ENCODE measurements at regions not wholly inside any gene's neighbourhood (a gene's known extent, or its start where the extent isn't known, plus 50 kb on each side); places are given as distances from the start of the nearest gene placed in this dataset.
"Not testable (repeated sequence)": the region's sequence is repeated elsewhere in the genome, so short reads cannot be mapped to it uniquely, and the experiment has no call there.

DNA sequence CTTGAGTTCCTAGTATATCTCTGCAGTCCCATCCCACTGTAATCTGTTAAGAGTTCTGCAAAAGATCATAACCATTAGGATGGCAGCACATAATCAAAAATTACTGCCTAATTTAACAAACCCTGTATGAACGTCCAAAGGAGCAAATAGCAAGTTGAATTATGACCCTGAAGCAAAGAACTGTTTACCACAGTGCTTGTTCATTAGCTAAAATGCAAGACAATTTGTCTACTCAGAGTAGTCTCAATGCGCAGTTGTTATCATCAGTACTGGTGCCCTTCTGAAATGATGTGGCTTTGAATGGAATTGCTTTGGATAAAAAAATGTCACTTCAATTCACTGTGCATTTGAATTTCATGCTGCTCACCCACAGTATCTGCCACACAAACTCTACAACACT, 817.0 kb downstream of the SORCS1 start:
- no peak for DNase-seq
- Histone ChIP-seq H3K36me3 (ENCODE audit: insufficient read depth in 1 of 2, low read depth in 1 of 2) (no peaks in the 10 kb centered on the region), H3K27ac (no peak overlapping the region), H3K4me1 (no peaks in the 10 kb centered on the region), H3K9me3 (no peaks in the 10 kb centered on the region), H3K4me3 (no peak overlapping the region), H3K27me3 (ENCODE audit: insufficient read depth in 3 of 3, low read length in 2 of 3) (no peaks in the 10 kb centered on the region)
- no peak for TF ChIP-seq CTCF (IDR thresholded peaks at IDR 0.05)
- ATAC-seq = no peak
- intact Hi-C loops (cut with DNase I) = no loop called here
- WGBS, 3 donors = 55 to 64% (median 58%) methylated on average over 2 of the region's 2 CpGs

GRCh38 chr10:106343539-106343938, 821.0 kb downstream of the SORCS1 start:
- WGBS, 3 donors = 69 to 76% (median 73%) methylated on average over 10 of the region's 10 CpGs
- H3K9me3 ChIP-seq; H3K27ac ChIP-seq; ATAC-seq; H3K4me1 ChIP-seq; H3K27me3 ChIP-seq (ENCODE audit: insufficient read depth in 3 of 3, low read length in 2 of 3); H3K36me3 ChIP-seq (ENCODE audit: insufficient read depth in 1 of 2, low read depth in 1 of 2); DNase-seq; H3K4me3 ChIP-seq; intact Hi-C loops (cut with DNase I): not testable (repeated sequence)

GRCh38 chr10:106341356-106341755, 823.1 kb downstream of the SORCS1 start:
- no peak for TF ChIP-seq CTCF (IDR thresholded peaks at IDR 0.05)
- Histone ChIP-seq H3K9me3 (no peaks in the 10 kb centered on the region), H3K4me3 (no peak overlapping the region), H3K27ac (no peak overlapping the region), H3K27me3 (ENCODE audit: insufficient read depth in 3 of 3, low read length in 2 of 3) (no peaks in the 10 kb centered on the region), H3K36me3 (ENCODE audit: insufficient read depth in 1 of 2, low read depth in 1 of 2) (no peaks in the 10 kb centered on the region), H3K4me1 (no peaks in the 10 kb centered on the region)
- DNase-seq = no peak
- no peak for ATAC-seq
- intact Hi-C loops (cut with DNase I) = no loop called here
- WGBS, 3 donors = 22 to 28% (median 23%) methylated on average over 3 of the region's 3 CpGs

DNA sequence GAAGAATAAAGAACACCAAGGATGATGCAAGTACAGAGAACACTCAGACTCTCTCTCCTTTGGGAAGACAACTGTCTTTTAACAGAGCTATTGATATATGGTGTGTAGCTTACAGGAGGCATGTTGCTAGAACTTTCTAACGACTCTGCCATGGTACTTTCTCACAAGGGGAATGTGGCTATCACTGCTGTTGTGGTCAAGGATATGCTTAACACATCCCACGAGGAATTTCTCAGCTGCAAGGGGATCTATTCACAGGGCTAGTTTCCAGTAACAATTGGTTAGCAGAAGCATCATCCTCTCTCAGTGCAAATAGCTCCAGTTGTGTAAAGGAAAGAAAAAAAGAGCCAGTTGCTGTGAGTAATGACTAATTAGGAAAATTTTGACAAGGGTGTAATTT, 826.0 kb downstream of the SORCS1 start:
- no peak overlapping the region for H3K4me3 ChIP-seq
- H3K9me3 ChIP-seq = no peaks in the 10 kb centered on the region
- no peaks in the 10 kb centered on the region for H3K36me3 ChIP-seq (ENCODE audit: insufficient read depth in 1 of 2, low read depth in 1 of 2)
- WGBS, 3 donors = 7 to 13% (median 9%) methylated on average over 2 of the region's 2 CpGs
- H3K4me1 ChIP-seq = no peaks in the 10 kb centered on the region
- no peak for TF ChIP-seq CTCF (IDR thresholded peaks at IDR 0.05)
- no peak overlapping the region for H3K27ac ChIP-seq
- DNase-seq (no peak), ATAC-seq (no peak)
- intact Hi-C loops (cut with DNase I) = no loop called here
- no peaks in the 10 kb centered on the region for H3K27me3 ChIP-seq (ENCODE audit: insufficient read depth in 3 of 3, low read length in 2 of 3)

- WGBS, 3 donors = 90 to 96% (median 93%) methylated on average over 5 of the region's 5 CpGs
- no peaks in the 10 kb centered on the region for H3K36me3 ChIP-seq (ENCODE audit: insufficient read depth in 1 of 2, low read depth in 1 of 2)
- no peak overlapping the region for H3K27ac ChIP-seq
- no peak for ATAC-seq
- no peak overlapping the region for H3K4me3 ChIP-seq
- no peak for DNase-seq
- H3K4me1 ChIP-seq = no peaks in the 10 kb centered on the region
- intact Hi-C loops (cut with DNase I) = no loop called here
- no peaks in the 10 kb centered on the region for H3K9me3 ChIP-seq
- no peaks in the 10 kb centered on the region for H3K27me3 ChIP-seq (ENCODE audit: insufficient read depth in 3 of 3, low read length in 2 of 3)
- TF ChIP-seq CTCF (IDR thresholded peaks at IDR 0.05) = no peak
Observed at GRCh38 chr10:106336874-106337273, 827.6 kb downstream of the SORCS1 start.

All from psoas muscle (tissue), 7 donors.